Activated T-cell treated with anti-CD3 and anti-CD28 coated beads for 48 hours (primary cell): ENCODE measurements at regions not wholly inside any gene's neighbourhood (a gene's known extent, or its start where the extent isn't known, plus 50 kb on each side); places are given as distances from the start of the nearest gene placed in this dataset.

Experiments
- DNase-seq: peaks from one replicate; pipeline ENCODE4 v3.0.0-alpha.2; 2020; ENCODE audit warnings: low read depth

- DNase-seq, result no peak
These were observed 603.4 kb upstream of the AUTS2 start for GRCh38 chr7:68994841-68995240.

- no peak for DNase-seq
These were observed 600.1 kb upstream of the AUTS2 start for GRCh38 chr7:68998136-68998535.

GRCh38 chr7:69002416-69002815 lies 595.9 kb upstream of the AUTS2 start:
- no peak for DNase-seq

GRCh38 chr7:69012149-69012548 lies 586.1 kb upstream of the AUTS2 start:
- no peak for DNase-seq

GRCh38 chr7:69017208-69017607 lies 581.1 kb upstream of the AUTS2 start:
- no peak for DNase-seq

- DNase-seq, result no peak
These were observed 580.1 kb upstream of the AUTS2 start for GRCh38 chr7:69018200-69018599.

- no peak for DNase-seq
These were observed 578.8 kb upstream of the AUTS2 start for GRCh38 chr7:69019437-69019836.

GRCh38 chr7:69020536-69020935 lies 577.7 kb upstream of the AUTS2 start:
- no peak for DNase-seq

- no peak for DNase-seq
These were observed 573.0 kb upstream of the AUTS2 start for GRCh38 chr7:69025249-69025648.

- DNase-seq, result no peak
These were observed 565.4 kb upstream of the AUTS2 start for GRCh38 chr7:69032848-69033247.

- DNase-seq, result no peak
These were observed 562.4 kb upstream of the AUTS2 start for GRCh38 chr7:69035826-69036225.

GRCh38 chr7:69036301-69036700 lies 562.0 kb upstream of the AUTS2 start:
- no peak for DNase-seq

GRCh38 chr7:69038915-69039314 lies 559.4 kb upstream of the AUTS2 start:
- DNase-seq, result no peak

GRCh38 chr7:69042138-69042537 lies 556.1 kb upstream of the AUTS2 start:
- no peak for DNase-seq

- no peak for DNase-seq
These were observed 551.0 kb upstream of the AUTS2 start for GRCh38 chr7:69047151-69047754.

GRCh38 chr7:69049326-69049725 lies 548.9 kb upstream of the AUTS2 start:
- no peak for DNase-seq

GRCh38 chr7:69052447-69052846 lies 545.8 kb upstream of the AUTS2 start:
- DNase-seq, result no peak

- DNase-seq, result no peak
These were observed 537.8 kb upstream of the AUTS2 start for GRCh38 chr7:69060516-69060915.

- no peak for DNase-seq
These were observed 536.1 kb upstream of the AUTS2 start for GRCh38 chr7:69062020-69062765.

- peak; percentile 0 for DNase-seq
These were observed 530.9 kb upstream of the AUTS2 start for GRCh38 chr7:69067397-69067796.

- no peak for DNase-seq
These were observed 527.8 kb upstream of the AUTS2 start for GRCh38 chr7:69070476-69070875.

GRCh38 chr7:69076566-69076965 lies 521.7 kb upstream of the AUTS2 start:
- DNase-seq, result no peak

GRCh38 chr7:69078997-69079769 lies 519.1 kb upstream of the AUTS2 start:
- no peak for DNase-seq
